Spinal cord (tissue), 9 donors: ENCODE measurements at regions not wholly inside any gene's neighbourhood (a gene's known extent, or its start where the extent isn't known, plus 50 kb on each side); places are given as distances from the start of the nearest gene placed in this dataset.
"Not testable (repeated sequence)": the region's sequence is repeated elsewhere in the genome, so short reads cannot be mapped to it uniquely, and the experiment has no call there.

ENCODE experiments used
- DNase-seq, 6 donors: peaks; one replicate each; pipeline versions ENCODE4 v3.0.0 to v3.0.0-alpha.2; 2013 to 2015; ENCODE audit warnings: low spot score in 6 of 6, low read depth in 4 of 6
- H3K27ac ChIP-seq: one replicate; pipeline ENCODE4 v1.5.1; 2013; ENCODE audit warnings: low read depth, low read length, control low read depth
- H3K27me3 ChIP-seq: one replicate; pipeline ENCODE4 v1.6.1; 2013; ENCODE audit warnings: low read length; ENCODE audit not compliant: control insufficient read depth, insufficient read depth
- H3K36me3 ChIP-seq: one replicate; pipeline ENCODE4 v1.6.1; 2013; ENCODE audit warnings: low read length; ENCODE audit not compliant: control insufficient read depth, insufficient read depth
- H3K4me1 ChIP-seq: one replicate; pipeline ENCODE4 v1.6.1; 2013; ENCODE audit warnings: low read length; ENCODE audit not compliant: control insufficient read depth, insufficient read depth
- H3K4me3 ChIP-seq: one replicate; pipeline ENCODE4 v1.5.1; 2013; ENCODE audit warnings: low read depth, low read length, control low read depth
- H3K9me3 ChIP-seq: one replicate; pipeline ENCODE4 v1.6.1; 2013; ENCODE audit warnings: low read length; ENCODE audit not compliant: control insufficient read depth, insufficient read depth
- WGBS: methylation state at CpG from one replicate; pipeline ENCODE4 v1.1.5; 2013; ENCODE audit warnings: missing lambda C conversion rate; ENCODE audit not compliant: insufficient coverage; 5-methylcytosine and 5-hydroxymethylcytosine counted together
- donor health status: healthy.

DNA sequence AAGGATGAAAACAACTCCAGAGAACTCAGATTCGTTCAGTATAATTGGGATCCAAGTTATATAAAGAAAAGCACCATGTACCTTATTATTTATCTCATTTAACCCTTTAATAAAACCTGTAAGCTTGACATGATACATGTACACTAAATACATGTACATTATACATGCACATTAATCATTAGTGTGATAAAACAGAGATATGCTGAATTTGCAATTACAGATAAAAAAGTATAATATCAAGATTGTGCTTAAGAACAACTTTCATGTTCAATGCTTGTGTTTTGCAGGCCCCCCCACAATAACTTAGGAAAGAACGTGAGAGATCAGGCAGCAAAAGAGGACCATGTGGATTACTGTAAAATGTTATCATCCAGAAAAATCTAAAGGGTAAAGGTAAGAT is 385.4 kb upstream of the GYPC start:
- Histone ChIP-seq H3K36me3 (no peaks in the 10 kb centered on the region), H3K4me1 (no peaks in the 10 kb centered on the region), H3K4me3 (no peak overlapping the region), H3K9me3 (no peaks in the 10 kb centered on the region), H3K27ac (no peak overlapping the region), H3K27me3 (no peaks in the 10 kb centered on the region)
- WGBS = no CpG with 5 or more reads among the region's 2 CpGs
- DNase-seq = no peak

DNA sequence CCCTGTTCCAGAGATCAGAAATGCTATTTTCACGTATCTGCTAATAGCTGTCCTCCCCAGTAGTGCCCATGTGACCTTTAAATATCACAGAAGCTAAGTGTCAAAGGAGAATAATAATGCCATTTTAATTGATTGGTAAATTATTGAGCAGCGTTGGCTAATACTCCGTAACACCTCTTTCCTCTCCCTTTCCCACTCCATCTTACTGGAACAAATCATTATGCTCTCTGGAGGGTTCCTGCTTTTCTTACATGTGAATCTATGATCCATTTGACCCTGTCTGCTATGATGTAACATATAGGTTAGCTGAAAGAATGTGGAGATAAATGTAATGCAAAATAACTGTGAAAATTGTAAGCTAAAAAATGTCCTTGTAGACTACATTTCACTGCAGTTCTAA is 383.6 kb upstream of the GYPC start:
- no peak for DNase-seq
- Histone ChIP-seq H3K27me3 (no peaks in the 10 kb centered on the region), H3K36me3 (no peaks in the 10 kb centered on the region), H3K27ac (no peak overlapping the region), H3K4me1 (no peaks in the 10 kb centered on the region), H3K4me3 (no peak overlapping the region), H3K9me3 (no peaks in the 10 kb centered on the region)
- WGBS = 80% methylated on average over 1 of the region's 3 CpGs

DNA sequence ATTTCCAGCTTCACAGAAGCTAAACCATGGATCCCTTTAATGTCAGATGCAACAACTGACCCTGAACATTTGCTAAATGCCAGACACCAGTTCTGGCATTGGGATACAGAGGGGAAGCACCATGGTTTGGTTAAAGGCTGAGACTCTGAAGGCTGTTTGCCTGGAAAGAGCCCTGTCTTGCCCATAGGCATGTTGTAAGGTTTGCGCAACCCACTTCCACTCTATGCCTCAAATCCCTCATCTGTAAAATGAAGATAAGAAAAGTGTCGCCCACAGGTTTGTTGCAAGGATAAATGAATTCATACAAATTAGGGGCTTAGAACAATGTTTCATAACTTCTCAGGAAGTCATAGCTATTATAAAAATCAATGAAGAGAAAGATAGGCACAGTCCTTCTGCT is 380.9 kb upstream of the GYPC start:
- DNase-seq = no peak
- WGBS = no CpG with 5 or more reads among the region's 2 CpGs
- H3K27ac ChIP-seq = no peak overlapping the region

DNA sequence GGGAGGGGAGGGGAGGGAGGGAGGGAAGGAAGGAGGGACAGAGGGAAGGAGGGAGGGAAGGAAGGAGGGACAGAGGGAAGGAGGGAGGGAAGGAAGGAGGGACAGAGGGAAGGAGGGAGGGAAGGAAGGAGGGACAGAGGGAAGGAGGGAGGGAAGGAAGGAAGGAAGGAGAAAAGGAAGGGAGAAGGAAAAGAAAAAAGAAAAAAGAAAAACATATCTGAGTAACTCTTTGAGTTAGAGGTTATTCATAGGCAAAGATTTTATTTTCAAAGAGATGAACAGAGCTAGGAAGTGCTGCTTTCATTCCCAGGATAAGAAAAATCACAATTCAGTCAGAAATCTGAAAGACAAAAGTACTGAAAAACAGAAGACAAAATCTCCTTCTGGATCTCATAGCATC is 379.7 kb upstream of the GYPC start:
- H3K27me3 ChIP-seq, H3K9me3 ChIP-seq, H3K36me3 ChIP-seq, DNase-seq, H3K4me3 ChIP-seq, H3K4me1 ChIP-seq, H3K27ac ChIP-seq: not testable (repeated sequence)

More for the DNA sequence above, 380.9 kb upstream of the GYPC start:
- Histone ChIP-seq H3K4me3 (no peak overlapping the region), H3K4me1 (no peaks in the 10 kb centered on the region), H3K36me3 (no peaks in the 10 kb centered on the region), H3K9me3 (no peaks in the 10 kb centered on the region), H3K27me3 (no peaks in the 10 kb centered on the region)

DNA sequence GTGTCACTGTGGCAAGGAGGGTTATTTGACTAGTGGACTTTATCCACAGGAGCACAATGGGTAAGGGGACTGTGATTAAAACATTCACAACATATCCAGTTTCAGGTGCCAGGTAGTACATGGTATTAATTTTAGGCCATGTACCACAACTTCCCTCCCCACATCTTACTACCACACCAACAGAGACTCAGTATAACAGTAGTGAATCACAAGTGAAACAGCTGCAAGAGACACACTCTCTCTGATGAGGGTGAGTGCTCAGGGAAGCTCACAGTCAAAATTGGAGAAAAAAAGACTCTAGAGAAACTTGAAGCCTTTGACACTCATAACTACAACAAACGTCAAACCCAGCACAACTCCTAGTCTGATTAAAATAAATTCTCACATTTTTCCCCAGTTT is 367.6 kb upstream of the GYPC start:
- no peak for DNase-seq
- WGBS = no CpG with 5 or more reads among the region's 1 CpG
- H3K9me3 ChIP-seq = no peaks in the 10 kb centered on the region

DNA sequence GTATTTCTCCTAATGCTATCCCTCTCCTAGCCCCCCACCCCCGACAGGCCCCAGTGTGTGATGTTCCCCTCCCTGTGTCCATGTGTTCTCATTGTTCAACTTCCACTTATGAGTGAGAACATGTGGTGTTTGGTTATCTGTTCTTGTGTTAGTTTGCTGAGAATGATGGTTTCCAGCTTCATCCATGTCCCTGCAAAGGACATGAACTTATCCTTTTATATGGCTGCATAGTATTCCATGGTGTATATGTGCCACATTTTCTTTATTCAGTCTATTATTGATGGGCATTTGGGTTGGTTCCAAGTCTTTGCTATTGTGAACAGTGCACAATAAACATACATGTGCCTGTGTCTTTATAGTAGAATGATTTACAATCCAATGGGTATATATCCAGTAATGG is 362.0 kb upstream of the GYPC start:
- H3K4me3 ChIP-seq, H3K9me3 ChIP-seq, H3K27me3 ChIP-seq, H3K4me1 ChIP-seq, DNase-seq, H3K27ac ChIP-seq, H3K36me3 ChIP-seq: not testable (repeated sequence)
- WGBS = no CpG with 5 or more reads among the region's 1 CpG

More for the DNA sequence above, 367.6 kb upstream of the GYPC start:
- no peak overlapping the region for H3K4me3 ChIP-seq
- H3K27me3 ChIP-seq = no peaks in the 10 kb centered on the region
- no peaks in the 10 kb centered on the region for H3K4me1 ChIP-seq
- no peak overlapping the region for H3K27ac ChIP-seq
- H3K36me3 ChIP-seq = no peaks in the 10 kb centered on the region

DNA sequence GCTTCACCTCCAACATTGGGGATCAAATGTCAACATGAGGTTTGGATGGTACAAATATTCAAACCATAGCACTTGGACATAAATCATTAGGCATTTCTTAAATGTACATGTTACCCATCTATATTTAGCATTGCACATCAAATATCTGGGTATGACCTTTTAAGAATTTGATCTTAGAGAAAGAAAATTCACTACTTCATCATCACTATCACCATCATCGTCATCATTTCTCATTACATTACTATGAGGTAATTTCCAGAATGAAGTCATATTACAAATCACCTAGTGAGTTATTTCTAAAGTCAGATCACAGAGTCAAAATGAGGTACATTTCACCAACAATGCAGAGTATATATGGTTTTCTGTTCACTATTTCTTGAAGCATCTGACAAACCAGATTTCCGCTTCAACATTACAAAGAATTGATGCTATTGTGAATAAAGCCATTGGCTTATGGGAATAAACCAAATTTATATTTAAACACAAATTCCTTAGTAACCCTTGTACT is 356.4 kb upstream of the GYPC start:
- Histone ChIP-seq H3K4me1 (no peaks in the 10 kb centered on the region), H3K27me3 (no peaks in the 10 kb centered on the region), H3K27ac (no peak overlapping the region), H3K4me3 (no peak overlapping the region), H3K9me3 (no peaks in the 10 kb centered on the region), H3K36me3 (no peaks in the 10 kb centered on the region)
- no peak for DNase-seq
- WGBS = no CpG with 5 or more reads among the region's 2 CpGs

DNA sequence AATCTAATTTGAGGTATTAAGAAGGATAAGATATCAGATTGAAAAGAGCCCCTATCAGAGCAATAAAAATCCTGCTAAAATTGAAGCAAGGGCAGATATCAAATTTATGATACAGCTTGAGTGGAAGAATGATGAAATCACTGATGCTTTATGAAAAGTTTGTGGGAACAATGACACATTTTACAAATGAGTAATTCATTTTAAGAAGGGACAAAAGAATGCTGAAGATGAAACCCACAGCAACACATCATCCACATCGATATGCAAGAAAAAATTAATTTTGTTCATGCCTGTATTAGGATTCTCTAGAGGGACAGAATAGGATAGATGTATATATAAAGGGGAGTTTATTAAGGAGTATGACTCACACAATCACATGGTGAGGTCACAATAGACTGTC is 355.6 kb upstream of the GYPC start:
- Histone ChIP-seq H3K4me3 (no peak overlapping the region), H3K27me3 (no peaks in the 10 kb centered on the region), H3K27ac (no peak overlapping the region), H3K9me3 (no peaks in the 10 kb centered on the region), H3K36me3 (no peaks in the 10 kb centered on the region), H3K4me1 (no peaks in the 10 kb centered on the region)
- DNase-seq = no peak
- WGBS = no CpG with 5 or more reads among the region's 1 CpG

DNA sequence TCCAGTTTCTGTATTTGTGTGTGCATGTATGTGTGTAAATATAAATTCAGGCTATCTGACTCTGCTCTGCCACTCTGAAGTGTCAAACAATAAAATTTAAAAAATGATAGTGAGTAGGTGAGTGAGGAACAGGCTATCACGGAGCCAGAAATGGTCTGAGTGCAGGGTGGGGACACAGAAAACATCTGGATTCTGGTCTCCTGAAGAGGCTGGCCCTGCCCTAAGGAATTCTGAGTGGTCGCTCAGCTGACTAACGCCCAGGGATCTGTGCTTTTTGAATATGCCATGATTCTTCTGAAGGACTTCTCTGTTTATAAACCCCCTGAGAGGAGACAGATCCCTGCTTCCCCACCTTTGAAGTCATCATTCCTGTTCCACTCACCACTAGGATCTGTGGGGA is 353.9 kb upstream of the GYPC start:
- no peaks in the 10 kb centered on the region for H3K27me3 ChIP-seq
- no peak overlapping the region for H3K27ac ChIP-seq
- no peaks in the 10 kb centered on the region for H3K4me1 ChIP-seq
- no peaks in the 10 kb centered on the region for H3K9me3 ChIP-seq
- WGBS = 59% methylated on average over 3 of the region's 3 CpGs
- DNase-seq = no peak
- no peak overlapping the region for H3K4me3 ChIP-seq
- H3K36me3 ChIP-seq = no peaks in the 10 kb centered on the region

DNA sequence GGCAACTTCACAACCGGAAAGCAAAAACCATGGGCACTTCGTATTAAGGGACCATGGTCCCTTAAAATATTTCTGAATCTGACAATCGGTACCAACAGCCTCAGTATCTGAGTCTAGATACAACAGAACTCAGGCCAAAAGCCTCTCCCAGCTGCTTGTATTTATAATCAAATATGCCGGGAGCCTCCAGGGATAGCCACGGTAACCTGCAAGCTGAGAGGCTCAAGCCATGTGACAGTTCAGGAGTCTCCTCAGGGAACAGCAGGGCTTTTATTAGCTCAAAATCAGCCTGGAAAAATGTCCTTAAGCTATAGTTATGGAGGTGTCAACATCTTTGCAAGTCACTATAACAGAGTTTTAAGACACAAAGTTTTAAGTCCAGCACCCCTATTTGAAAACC is 352.8 kb upstream of the GYPC start:
- Histone ChIP-seq H3K4me1 (no peaks in the 10 kb centered on the region), H3K27ac (no peak overlapping the region), H3K4me3 (no peak overlapping the region), H3K36me3 (no peaks in the 10 kb centered on the region), H3K9me3 (no peaks in the 10 kb centered on the region), H3K27me3 (no peaks in the 10 kb centered on the region)
- no peak for DNase-seq
- WGBS = 75% methylated on average over 5 of the region's 5 CpGs
